Ureter (tissue), 1 donor: ENCODE measurements at regions not wholly inside any gene's neighbourhood (a gene's known extent, or its start where the extent isn't known, plus 50 kb on each side); places are given as distances from the start of the nearest gene placed in this dataset.
"Not testable (repeated sequence)": the region's sequence is repeated elsewhere in the genome, so short reads cannot be mapped to it uniquely, and the experiment has no call there.

Experiments
- DNase-seq: peaks from one replicate; pipeline ENCODE4 v3.0.0-alpha.2; 2020; ENCODE audit warnings: low spot score
- donor health status: DM: yes; HTN: yes; CAD: no.

- DNase-seq, result no peak
These were observed 187.9 kb upstream of the HS6ST1 start for GRCh38 chr2:128506534-128506933.

DNA sequence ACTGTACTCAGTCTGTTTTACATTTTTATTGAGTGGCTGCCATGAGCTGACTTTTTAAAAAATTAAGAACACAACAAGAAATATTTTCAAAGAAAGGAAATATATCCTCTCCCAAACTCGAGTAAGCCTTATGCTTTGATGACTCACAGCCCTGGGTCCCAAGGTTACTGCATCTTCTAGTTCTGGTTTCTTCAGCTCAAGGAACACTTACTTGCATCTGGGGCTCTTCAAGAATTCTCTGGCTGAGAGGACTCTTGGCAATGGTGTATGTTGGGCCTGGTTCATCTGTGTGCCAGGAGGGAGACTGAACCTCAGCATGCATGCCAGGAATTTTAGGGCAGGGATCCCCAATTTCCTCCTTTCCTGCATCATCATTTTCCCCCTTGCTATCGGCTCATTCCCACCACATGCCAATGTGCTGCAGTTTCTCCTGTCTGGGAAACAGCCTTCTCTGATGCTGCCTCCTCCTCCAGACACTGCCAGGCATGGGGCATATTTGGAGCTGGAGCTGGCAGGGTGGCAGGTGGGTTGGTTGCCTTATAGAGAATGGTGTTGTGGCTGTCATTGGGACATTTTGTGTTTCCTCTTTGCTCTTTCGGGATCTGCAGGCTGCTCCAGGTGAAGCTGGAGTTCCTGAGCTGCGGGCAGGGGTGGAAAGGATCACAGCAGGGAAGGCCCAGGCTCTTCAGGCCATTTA, 192.2 kb upstream of the HS6ST1 start:
- no peak for DNase-seq

DNA sequence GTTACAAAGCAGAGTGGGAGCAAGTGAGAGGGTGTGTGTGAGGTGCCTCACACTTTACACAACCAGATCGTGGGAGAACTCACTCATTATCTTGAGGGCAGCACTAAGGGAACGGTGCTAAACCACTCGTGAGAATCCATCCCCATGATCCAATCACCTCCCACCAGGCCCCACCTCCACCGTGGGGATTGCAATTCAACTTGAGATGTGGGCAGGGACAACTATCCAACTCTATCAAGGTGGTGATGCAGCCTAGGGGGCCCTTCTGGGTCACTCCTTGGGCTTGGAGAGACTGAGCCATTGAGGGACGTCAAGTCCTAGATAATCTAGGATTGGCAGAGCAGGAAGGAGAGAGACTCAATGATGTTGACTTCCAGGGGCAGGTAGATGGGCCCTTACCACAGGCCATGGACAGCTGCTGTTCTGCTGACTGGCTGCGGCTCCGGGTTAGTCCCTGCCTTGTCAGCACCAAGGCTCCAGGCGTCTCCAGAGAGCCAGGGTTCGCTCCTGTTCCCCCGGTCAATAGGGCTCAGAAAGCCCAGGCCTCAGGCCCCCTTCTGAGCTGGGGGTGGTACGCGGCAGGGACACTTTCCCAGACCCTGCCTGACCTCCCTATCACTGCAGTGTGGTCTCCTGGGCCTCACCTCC, 193.2 kb upstream of the HS6ST1 start:
- no peak for DNase-seq

DNA sequence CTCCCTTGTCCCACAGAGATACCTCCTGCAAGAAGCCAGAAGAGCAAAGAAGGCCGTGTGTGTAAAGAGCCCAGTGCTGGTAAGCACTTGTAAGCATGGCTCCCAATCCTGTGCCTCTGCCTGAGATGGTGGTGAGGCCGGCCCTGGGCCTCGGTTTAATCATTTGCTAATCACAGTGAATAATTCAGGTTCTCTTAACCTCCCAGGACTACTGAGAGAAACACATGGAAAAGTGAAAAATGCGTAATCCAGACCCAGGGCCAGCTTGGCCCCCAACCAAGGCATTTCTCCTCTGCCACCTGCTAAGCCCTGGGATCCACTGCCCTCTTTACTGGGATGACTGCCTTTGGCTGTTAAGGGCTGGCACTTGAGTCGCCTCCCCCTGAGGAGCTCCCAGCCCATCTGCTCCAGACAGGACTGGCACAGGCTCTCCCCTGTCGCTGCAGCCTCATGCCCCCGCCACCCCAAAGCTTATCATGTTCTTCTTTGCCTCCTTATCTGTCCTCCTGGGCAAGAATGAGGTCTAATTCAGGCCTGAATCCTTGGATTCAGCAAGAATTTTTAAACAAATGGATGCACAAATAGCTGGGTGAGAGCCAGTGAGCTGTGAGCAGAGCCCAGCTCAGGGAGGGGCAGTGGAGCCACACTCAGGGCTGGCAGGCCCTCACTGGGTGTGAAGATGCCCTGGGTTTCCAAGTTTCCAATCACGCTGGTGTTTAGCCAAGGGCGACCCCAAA, 193.9 kb upstream of the HS6ST1 start:
- no peak for DNase-seq

DNA sequence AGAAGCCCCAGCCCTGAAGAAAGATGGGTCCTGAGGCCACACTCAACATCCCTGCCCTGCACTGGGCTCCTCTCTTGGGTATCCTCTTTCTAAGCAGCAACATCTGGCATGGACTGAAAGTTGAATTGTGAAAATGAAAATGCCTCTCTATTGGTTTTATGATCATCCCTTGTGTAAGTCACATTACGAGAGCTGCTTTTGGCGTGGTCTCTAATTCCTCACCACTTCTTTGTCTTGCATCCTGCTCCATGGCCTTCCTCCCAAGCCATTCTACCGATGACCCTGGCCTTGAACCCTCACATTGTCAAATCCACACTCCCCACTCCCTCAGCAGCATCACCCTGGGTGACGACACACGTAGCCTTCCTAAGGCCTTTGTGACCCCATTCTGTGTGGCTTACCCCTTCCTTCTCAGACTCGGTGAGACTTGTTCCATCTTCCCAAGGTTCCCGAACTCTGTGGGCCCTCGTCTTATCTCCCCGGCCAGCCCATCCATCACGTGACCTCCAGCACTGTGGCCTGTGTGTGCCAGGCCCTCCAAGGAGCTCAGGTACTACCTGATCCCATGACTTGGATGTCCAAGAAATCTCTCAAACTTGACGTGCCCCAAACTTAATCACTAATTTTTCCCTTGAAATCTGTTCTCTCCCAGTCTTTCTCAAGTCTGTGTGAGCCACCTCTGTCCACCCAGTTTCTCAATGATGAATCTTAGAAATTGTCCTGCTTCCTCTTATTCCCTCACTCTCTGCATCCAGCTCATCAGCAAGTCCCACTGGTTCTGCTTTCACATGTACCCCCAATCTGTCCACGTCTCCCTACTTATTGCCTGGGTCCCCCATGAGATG, 194.7 kb upstream of the HS6ST1 start:
- no peak for DNase-seq

- no peak for DNase-seq
These were observed 195.3 kb upstream of the HS6ST1 start for GRCh38 chr2:128513961-128514283.

DNA sequence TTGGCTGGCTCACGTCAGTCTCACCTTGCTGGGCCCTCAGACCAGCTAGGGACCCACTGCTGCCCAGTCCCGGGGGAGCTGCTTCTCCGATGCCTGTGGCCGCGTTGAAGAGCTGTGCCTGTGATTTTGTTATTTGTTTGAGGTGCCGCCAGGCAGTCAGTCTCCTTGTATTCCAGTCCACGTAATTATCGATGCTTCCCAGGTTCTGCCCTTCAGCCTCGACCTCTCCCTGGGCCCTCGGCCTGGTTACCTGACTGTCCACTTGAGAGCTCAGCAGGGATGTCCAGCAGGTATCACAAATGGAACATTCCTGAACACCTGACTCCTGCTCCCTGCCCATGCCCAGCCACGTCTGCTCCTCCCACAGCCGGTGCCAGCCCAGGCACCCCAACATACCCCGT, 195.9 kb upstream of the HS6ST1 start:
- no peak for DNase-seq

GRCh38 chr2:128516938-128517337, 198.3 kb upstream of the HS6ST1 start:
- no peak for DNase-seq

GRCh38 chr2:128519028-128519427, 200.4 kb upstream of the HS6ST1 start:
- DNase-seq, result not testable (repeated sequence)

- no peak for DNase-seq
These were observed 201.0 kb upstream of the HS6ST1 start for GRCh38 chr2:128519517-128520215.

- DNase-seq, result no peak
These were observed 201.7 kb upstream of the HS6ST1 start for GRCh38 chr2:128520340-128520739.

DNA sequence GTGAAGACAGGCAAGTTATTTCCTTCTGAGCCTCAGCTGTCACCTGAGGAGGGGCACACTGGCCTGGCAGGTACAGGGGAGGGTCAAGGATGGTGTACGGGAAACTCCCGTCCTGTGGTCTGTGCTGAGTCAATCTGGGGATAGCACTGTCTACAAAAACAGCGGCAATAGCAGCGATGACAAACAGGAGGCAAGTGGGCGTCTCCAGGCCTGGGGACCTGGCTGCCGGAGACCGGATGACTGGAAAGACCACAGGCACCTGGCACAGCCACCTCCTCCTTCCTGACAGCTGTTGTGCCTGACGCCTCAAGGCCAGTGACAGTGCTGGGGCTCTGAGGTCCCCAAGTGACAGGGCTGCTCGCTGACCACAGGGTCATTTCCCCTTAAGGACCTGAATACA, 202.1 kb upstream of the HS6ST1 start:
- DNase-seq, result no peak

- DNase-seq, result no peak
These were observed 202.8 kb upstream of the HS6ST1 start for GRCh38 chr2:128521482-128521881.

DNA sequence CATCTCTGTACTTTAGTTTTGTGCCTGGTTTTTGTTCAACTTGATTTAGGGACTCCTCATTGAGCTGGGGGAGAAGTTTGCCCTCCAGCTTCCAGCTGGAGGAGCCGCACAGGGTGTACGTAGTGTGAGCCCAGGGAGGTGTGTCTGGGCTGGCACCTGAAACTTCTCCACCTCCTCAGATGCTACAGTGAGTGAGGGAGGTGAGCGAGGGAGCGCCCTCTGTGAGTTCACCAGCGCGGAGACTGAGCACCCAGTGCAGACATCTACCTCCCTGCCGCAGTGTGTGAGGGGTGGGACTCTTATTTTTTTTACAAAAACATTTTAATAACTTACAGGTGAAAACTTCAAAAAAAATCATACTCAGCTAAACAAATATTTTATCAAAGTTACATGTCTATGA, 204.2 kb upstream of the HS6ST1 start:
- DNase-seq, result no peak

DNA sequence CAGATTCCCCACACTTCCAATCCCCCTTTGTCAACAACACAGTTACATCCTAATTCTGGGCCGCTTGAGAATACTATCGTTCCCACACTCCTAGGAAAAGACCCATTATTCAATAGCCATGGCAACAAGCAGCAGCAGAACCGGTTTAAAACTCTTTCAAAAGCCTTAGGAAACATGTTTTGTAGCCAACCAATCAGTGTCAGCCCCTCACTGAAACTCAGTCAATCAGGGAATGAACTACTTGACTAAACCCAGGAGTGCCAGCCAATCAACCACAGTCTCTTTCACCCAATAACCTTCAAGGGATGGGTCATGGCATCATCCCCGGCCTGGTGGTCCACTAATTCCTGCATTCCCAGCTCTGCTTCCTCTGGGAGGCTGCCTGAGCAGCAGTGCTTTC, 204.8 kb upstream of the HS6ST1 start:
- no peak for DNase-seq

DNA sequence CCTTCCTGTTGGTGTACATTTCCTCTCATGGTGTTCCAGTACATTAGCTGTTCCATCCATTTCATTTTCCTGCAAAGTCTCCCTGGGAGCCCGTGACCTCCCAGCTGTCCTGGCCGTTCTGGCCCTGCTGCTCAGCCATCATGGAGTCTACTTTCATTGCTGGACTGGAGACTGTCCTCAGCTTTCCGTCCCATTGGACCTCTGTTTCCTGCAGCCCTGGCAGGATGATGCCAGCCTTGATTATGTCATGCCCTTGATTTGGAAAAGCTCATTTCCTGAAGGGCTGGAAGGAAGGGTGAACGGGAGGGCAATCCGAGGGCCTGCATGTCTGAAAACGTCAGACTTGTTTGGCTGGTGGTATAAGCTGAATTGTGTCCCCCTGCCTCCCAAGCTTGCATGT, 205.5 kb upstream of the HS6ST1 start:
- no peak for DNase-seq

- DNase-seq, result no peak
These were observed 207.0 kb upstream of the HS6ST1 start for GRCh38 chr2:128525653-128526052.

DNA sequence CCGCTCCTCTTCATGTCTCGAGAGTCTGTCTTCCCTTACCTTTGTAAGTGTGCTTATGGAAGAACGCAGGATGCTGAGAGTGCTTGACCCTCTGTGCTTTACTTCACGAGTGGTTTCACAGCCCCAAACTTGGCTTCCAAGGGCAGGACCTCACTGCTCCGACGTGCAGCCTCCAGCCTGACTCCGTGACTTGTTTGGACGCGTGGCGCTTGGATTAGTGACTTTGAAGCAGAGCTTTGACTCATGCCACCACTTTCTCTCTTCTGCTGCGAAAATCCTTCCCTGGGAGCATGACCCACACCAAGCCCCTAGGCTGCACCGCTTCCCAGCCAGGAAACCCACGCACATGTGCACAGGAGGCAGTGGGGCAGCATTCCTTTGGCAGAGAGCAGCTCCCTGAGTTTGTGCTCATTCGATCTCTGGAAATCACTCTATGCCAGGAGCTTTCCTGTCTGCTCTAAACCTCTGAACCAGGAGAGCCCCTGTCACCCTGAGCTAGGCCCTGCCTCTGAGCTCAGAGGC, 207.8 kb upstream of the HS6ST1 start:
- DNase-seq, result no peak

DNA sequence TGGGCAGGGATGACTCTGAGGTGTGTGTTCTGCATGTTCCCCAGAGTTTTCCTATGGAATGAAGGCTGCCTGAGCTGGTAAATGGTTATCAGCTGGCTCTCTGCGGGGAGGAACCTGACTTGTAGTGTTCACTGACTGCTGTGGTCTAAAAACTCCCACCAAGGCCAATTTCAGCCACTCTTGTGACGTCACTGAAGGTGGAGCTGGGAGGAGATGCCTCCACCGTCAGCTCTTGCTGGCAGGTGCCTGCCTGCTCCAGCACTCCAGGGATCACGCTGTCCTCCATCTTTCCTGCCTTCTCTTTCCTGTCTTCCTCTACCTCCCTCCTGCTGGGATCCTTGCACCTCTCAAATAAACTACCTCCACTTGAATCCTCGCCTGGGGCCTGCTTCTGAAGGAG, 209.5 kb upstream of the HS6ST1 start:
- no peak for DNase-seq

DNA sequence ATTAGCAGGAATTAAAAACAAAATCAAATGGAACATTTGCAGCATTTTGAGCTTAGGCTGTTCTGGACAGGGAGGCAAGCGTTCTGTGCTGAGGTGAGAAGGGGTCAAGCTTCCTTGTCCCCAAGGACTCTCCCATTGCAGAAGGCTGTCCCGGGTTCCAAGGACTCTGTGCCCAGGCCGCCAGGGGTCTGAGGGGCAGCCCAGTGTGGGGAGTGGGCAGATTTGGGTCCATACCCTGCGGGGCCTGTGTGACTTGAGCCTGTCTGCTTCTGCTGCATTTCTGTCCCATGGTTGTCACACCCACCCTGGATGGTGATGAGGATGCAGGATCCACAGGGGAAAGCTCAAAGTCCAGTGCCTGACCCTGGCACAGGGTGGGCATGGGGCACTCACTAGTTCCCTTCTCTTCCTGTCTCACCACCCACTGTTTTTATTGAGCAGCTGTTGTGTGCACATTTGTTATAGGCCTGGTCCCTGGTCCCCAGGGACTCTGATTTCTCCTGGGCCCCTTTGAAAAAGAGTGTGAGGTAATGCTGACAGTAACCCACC, 211.4 kb upstream of the HS6ST1 start:
- no peak for DNase-seq

- DNase-seq, result no peak
These were observed 213.2 kb upstream of the HS6ST1 start for GRCh38 chr2:128531856-128532255.
